Osteoblast (primary cell): ENCODE measurements at regions not wholly inside any gene's neighbourhood (a gene's known extent, or its start where the extent isn't known, plus 50 kb on each side); places are given as distances from the start of the nearest gene placed in this dataset.

Source experiments
- DNase-seq: peaks from one replicate; pipeline ENCODE4 v3.0.0; 2011; ENCODE audit warnings: low spot score, mixed read lengths; ENCODE audit not compliant: insufficient read length; ENCODE audit errors: missing footprints
- H2AFZ ChIP-seq: 2 replicates; pipeline ENCODE4 v1.6.0; 2011; ENCODE audit warnings: mild to moderate bottlenecking, low read length
- H3K27ac ChIP-seq: 2 replicates; pipeline ENCODE4 v1.5.1; 2011; ENCODE audit warnings: mild to moderate bottlenecking, low read depth, low read length, moderate library complexity
- H3K27me3 ChIP-seq: 2 replicates; pipeline ENCODE4 v1.6.0; 2012; ENCODE audit warnings: mild to moderate bottlenecking, control low read depth, inconsistent platforms, low read length, moderate library complexity; ENCODE audit not compliant: insufficient read depth
- H3K36me3 ChIP-seq: 2 replicates; pipeline ENCODE4 v1.5.1; 2011; ENCODE audit warnings: mild to moderate bottlenecking, low read length, control low read depth, moderate library complexity; ENCODE audit not compliant: insufficient read depth
- H3K4me1 ChIP-seq: 2 replicates; pipeline ENCODE4 v1.5.1; 2011; ENCODE audit warnings: mild to moderate bottlenecking, low read length, control low read depth, moderate library complexity; ENCODE audit not compliant: insufficient read depth
- H3K4me2 ChIP-seq: 2 replicates; pipeline ENCODE4 v1.6.0; 2011; ENCODE audit warnings: mild to moderate bottlenecking, low read length; ENCODE audit not compliant: insufficient read depth
- H3K4me3 ChIP-seq: fragments of 200-600 bp; sonication (generic); 3 replicates; pipeline ENCODE4 v1.5.1; 2012; ENCODE audit warnings: mild to moderate bottlenecking, low read length, inconsistent platforms; ENCODE audit not compliant: insufficient read depth
- H3K79me2 ChIP-seq: 2 replicates; pipeline ENCODE4 v1.6.0; 2012; ENCODE audit warnings: mild to moderate bottlenecking, low read length, control low read depth, inconsistent platforms; ENCODE audit not compliant: insufficient read depth
- H3K9me3 ChIP-seq: 2 replicates; pipeline ENCODE4 v1.5.1; 2011; ENCODE audit warnings: low read depth, low read length, control low read depth
- H4K20me1 ChIP-seq: 2 replicates; pipeline ENCODE4 v1.6.0; 2012; ENCODE audit warnings: mild to moderate bottlenecking, low read length, control low read depth; ENCODE audit not compliant: insufficient read depth
- TF ChIP-seq, protein P1 (sequence below): IDR thresholded peaks from 2 replicates; pipeline ENCODE4 v1.5.1; 2011; ENCODE audit warnings: mild to moderate bottlenecking, low read depth, low read length, moderate library complexity; ENCODE audit errors: extremely low read depth

- Histone ChIP-seq H3K27me3 (peaks cover 8% of the 10 kb centered on the region), H3K4me1 (no peaks in the 10 kb centered on the region), H3K27ac (no peak overlapping the region), H3K4me2 (no peak overlapping the region), H3K4me3 (no peak overlapping the region), H3K9me3 (no peaks in the 10 kb centered on the region), H3K79me2 (no peaks in the 10 kb centered on the region), H4K20me1 (no peaks in the 10 kb centered on the region), H2AFZ (no peak overlapping the region), H3K36me3 (no peaks in the 10 kb centered on the region)
- TF ChIP-seq, protein P1, sequence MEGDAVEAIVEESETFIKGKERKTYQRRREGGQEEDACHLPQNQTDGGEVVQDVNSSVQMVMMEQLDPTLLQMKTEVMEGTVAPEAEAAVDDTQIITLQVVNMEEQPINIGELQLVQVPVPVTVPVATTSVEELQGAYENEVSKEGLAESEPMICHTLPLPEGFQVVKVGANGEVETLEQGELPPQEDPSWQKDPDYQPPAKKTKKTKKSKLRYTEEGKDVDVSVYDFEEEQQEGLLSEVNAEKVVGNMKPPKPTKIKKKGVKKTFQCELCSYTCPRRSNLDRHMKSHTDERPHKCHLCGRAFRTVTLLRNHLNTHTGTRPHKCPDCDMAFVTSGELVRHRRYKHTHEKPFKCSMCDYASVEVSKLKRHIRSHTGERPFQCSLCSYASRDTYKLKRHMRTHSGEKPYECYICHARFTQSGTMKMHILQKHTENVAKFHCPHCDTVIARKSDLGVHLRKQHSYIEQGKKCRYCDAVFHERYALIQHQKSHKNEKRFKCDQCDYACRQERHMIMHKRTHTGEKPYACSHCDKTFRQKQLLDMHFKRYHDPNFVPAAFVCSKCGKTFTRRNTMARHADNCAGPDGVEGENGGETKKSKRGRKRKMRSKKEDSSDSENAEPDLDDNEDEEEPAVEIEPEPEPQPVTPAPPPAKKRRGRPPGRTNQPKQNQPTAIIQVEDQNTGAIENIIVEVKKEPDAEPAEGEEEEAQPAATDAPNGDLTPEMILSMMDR, result no peak
- DNase-seq, result no peak
Measured at GRCh38 chr9:134272302-134273023, 53.8 kb upstream of the RXRA start.

DNA sequence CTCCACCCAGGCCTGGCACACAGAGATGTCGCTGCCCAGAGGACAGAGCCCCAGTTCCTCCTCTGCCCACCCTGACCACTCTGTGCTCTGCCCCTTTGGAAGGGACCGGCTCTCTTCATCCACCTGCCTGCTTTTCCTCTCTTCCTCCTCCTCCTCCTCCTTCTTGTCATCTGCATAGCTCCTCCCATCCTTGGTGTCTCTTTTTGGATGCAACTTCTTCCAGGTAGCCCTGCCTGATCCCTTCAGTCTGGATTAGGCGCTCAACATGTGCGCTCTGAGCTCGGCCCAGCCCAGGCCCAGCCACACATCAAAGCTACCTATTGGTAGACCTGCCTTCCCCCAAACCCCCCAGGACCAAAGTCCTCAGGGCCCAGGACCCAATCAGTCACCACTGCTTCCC is 52.6 kb upstream of the RXRA start:
- TF ChIP-seq, protein P1, result no peak

DNA sequence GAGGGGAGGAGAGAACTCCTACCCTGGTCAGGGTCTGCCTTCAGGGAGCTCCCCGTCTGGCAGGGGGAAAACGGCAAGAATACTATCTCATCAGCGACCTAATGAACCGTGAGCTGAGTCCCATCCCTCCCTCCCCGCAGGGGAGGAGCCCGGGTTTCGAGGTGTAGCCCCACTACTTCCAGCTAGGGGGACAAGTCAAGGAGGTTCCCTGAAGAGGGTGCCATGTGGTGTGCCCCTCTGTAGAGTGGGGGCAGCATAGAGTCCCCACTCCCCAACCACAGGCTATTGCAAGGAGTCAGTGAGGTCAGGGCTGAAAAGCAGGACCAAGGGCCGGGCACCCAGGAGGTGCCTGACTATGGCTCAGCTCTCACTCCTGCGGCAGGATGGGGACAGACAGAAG is 50.9 kb upstream of the RXRA start:
- peaks cover 2% of the 10 kb centered on the region for H3K27me3 ChIP-seq
- no peaks in the 10 kb centered on the region for H3K4me1 ChIP-seq
- no peak overlapping the region for H2AFZ ChIP-seq

More for the DNA sequence above, 52.6 kb upstream of the RXRA start:
- no peak overlapping the region for H3K27ac ChIP-seq
- H3K27me3 ChIP-seq, result peaks cover 8% of the 10 kb centered on the region
- no peaks in the 10 kb centered on the region for H4K20me1 ChIP-seq
- H3K4me3 ChIP-seq, result no peak overlapping the region
- DNase-seq, result no peak
- H3K4me1 ChIP-seq, result no peaks in the 10 kb centered on the region
- no peak overlapping the region for H2AFZ ChIP-seq
- H3K79me2 ChIP-seq, result no peaks in the 10 kb centered on the region
- H3K9me3 ChIP-seq, result no peaks in the 10 kb centered on the region
- H3K36me3 ChIP-seq, result no peaks in the 10 kb centered on the region
- H3K4me2 ChIP-seq, result no peak overlapping the region

More for the DNA sequence above, 50.9 kb upstream of the RXRA start:
- H3K36me3 ChIP-seq, result no peaks in the 10 kb centered on the region
- H4K20me1 ChIP-seq, result no peaks in the 10 kb centered on the region
- TF ChIP-seq, protein P1, result no peak
- no peaks in the 10 kb centered on the region for H3K79me2 ChIP-seq
- DNase-seq, result no peak
- H3K4me3 ChIP-seq, result no peak overlapping the region
- H3K4me2 ChIP-seq, result no peak overlapping the region
- no peak overlapping the region for H3K27ac ChIP-seq
- no peaks in the 10 kb centered on the region for H3K9me3 ChIP-seq
